ENCODE measurements at regions not wholly inside any gene's neighbourhood (a gene's known extent, or its start where the extent isn't known, plus 50 kb on each side); places are given as distances from the start of the nearest gene placed in this dataset.

GRCh38 chr2:67938053-67938452 is 124.8 kb downstream of the C1D start:
- Histone ChIP-seq H3K4me3 (ENCODE audit: low read depth, low read length, poor library complexity, severe bottlenecking) (no peak overlapping the region), H3K36me3 (ENCODE audit: insufficient read depth, low read length) (no peaks in the 10 kb centered on the region), H2AFZ (ENCODE audit: low read length) (no peak overlapping the region), H3K4me2 (ENCODE audit: low read length) (no peak overlapping the region), H3F3A (ENCODE audit: insufficient read depth, low read length) (no peaks in the 10 kb centered on the region), H3K9me2 (ENCODE audit: low read depth, low read length) (no peaks in the 10 kb centered on the region), H3K27me3 (ENCODE audit: insufficient read depth, low read length) (no peaks in the 10 kb centered on the region; the same call in 1 of the 2 replicates), H3K4me1 (ENCODE audit: insufficient read depth, low read length, severe bottlenecking) (no peaks in the 10 kb centered on the region), H3K9ac (ENCODE audit: low read length) (no peak overlapping the region), H3K27ac (ENCODE audit: low read depth, low read length, poor library complexity, severe bottlenecking) (no peak overlapping the region), H3K9me3 (ENCODE audit: low read length) (no peaks in the 10 kb centered on the region), H4K20me1 (ENCODE audit: insufficient read depth, low read length) (no peaks in the 10 kb centered on the region), H3K79me2 (ENCODE audit: insufficient read depth, low read length) (no peaks in the 10 kb centered on the region)
- TF ChIP-seq EZH2 (IDR thresholded peaks at IDR 0.05; ENCODE audit: borderline replicate concordance, low read length): no peak
- TF ChIP-seq, protein P1, sequence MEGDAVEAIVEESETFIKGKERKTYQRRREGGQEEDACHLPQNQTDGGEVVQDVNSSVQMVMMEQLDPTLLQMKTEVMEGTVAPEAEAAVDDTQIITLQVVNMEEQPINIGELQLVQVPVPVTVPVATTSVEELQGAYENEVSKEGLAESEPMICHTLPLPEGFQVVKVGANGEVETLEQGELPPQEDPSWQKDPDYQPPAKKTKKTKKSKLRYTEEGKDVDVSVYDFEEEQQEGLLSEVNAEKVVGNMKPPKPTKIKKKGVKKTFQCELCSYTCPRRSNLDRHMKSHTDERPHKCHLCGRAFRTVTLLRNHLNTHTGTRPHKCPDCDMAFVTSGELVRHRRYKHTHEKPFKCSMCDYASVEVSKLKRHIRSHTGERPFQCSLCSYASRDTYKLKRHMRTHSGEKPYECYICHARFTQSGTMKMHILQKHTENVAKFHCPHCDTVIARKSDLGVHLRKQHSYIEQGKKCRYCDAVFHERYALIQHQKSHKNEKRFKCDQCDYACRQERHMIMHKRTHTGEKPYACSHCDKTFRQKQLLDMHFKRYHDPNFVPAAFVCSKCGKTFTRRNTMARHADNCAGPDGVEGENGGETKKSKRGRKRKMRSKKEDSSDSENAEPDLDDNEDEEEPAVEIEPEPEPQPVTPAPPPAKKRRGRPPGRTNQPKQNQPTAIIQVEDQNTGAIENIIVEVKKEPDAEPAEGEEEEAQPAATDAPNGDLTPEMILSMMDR (IDR thresholded peaks at IDR 0.05; ENCODE audit: low read length): no peak

- Histone ChIP-seq H3K4me1 (ENCODE audit: insufficient read depth, low read length, severe bottlenecking) (no peaks in the 10 kb centered on the region), H3K4me2 (ENCODE audit: low read length) (no peak overlapping the region)
These were observed 117.7 kb downstream of the C1D start for GRCh38 chr2:67945056-67945455.

GRCh38 chr2:67945940-67946339 is 116.9 kb downstream of the C1D start:
- Histone ChIP-seq H3K9ac (ENCODE audit: low read length) (no peak overlapping the region), H3K9me2 (ENCODE audit: low read depth, low read length) (no peaks in the 10 kb centered on the region), H3K27ac (ENCODE audit: low read depth, low read length, poor library complexity, severe bottlenecking) (no peak overlapping the region), H3K79me2 (ENCODE audit: insufficient read depth, low read length) (no peaks in the 10 kb centered on the region), H4K20me1 (ENCODE audit: insufficient read depth, low read length) (no peaks in the 10 kb centered on the region), H3K4me2 (ENCODE audit: low read length) (no peak overlapping the region), H3K9me3 (ENCODE audit: low read length) (no peaks in the 10 kb centered on the region), H3K36me3 (ENCODE audit: insufficient read depth, low read length) (no peaks in the 10 kb centered on the region), H3K4me1 (ENCODE audit: insufficient read depth, low read length, severe bottlenecking) (no peaks in the 10 kb centered on the region), H2AFZ (ENCODE audit: low read length) (no peak overlapping the region), H3F3A (ENCODE audit: insufficient read depth, low read length) (no peaks in the 10 kb centered on the region), H3K4me3 (ENCODE audit: low read depth, low read length, poor library complexity, severe bottlenecking) (no peak overlapping the region), H3K27me3 (ENCODE audit: insufficient read depth, low read length) (no peaks in the 10 kb centered on the region)
- no peak for TF ChIP-seq EZH2 (IDR thresholded peaks at IDR 0.05; ENCODE audit: borderline replicate concordance, low read length)
- TF ChIP-seq, protein P1 (IDR thresholded peaks at IDR 0.05; ENCODE audit: low read length): no peak

More at GRCh38 chr2:67945056-67945455, 117.7 kb downstream of the C1D start:
- H2AFZ ChIP-seq (ENCODE audit: low read length): no peak overlapping the region
- no peaks in the 10 kb centered on the region for H3K36me3 ChIP-seq (ENCODE audit: insufficient read depth, low read length)
- H3K9me2 ChIP-seq (ENCODE audit: low read depth, low read length): no peaks in the 10 kb centered on the region
- no peak overlapping the region for H3K27ac ChIP-seq (ENCODE audit: low read depth, low read length, poor library complexity, severe bottlenecking)
- no peak overlapping the region for H3K4me3 ChIP-seq (ENCODE audit: low read depth, low read length, poor library complexity, severe bottlenecking)
- TF ChIP-seq, protein P1 (IDR thresholded peaks at IDR 0.05; ENCODE audit: low read length): no peak
- TF ChIP-seq EZH2 (IDR thresholded peaks at IDR 0.05; ENCODE audit: borderline replicate concordance, low read length): no peak
- no peaks in the 10 kb centered on the region; the same call in 1 of the 2 replicates for H3K27me3 ChIP-seq (ENCODE audit: insufficient read depth, low read length)
- no peaks in the 10 kb centered on the region for H3K9me3 ChIP-seq (ENCODE audit: low read length)
- no peak overlapping the region for H3K9ac ChIP-seq (ENCODE audit: low read length)
- H3F3A ChIP-seq (ENCODE audit: insufficient read depth, low read length): no peaks in the 10 kb centered on the region
- no peaks in the 10 kb centered on the region for H3K79me2 ChIP-seq (ENCODE audit: insufficient read depth, low read length)
- H4K20me1 ChIP-seq (ENCODE audit: insufficient read depth, low read length): no peaks in the 10 kb centered on the region

Data from OCI-LY1 (cell line).